Transverse colon (tissue), 4 donors: ENCODE measurements at regions not wholly inside any gene's neighbourhood (a gene's known extent, or its start where the extent isn't known, plus 50 kb on each side); places are given as distances from the start of the nearest gene placed in this dataset.

Source experiments
- CTCF ChIP-seq, 5 experiments: fragments of 200-600 bp in 3 of 5; fragments of 450-650 bp in 2 of 5; sonication (generic) in 3 of 5; IDR thresholded peaks; 1 replicate in 2 of 5; 2 replicates in 3 of 5; pipeline ENCODE4 v1.5.1; 2016 to 2017; ENCODE audit warnings: antibody characterized with exemption in 5 of 5, inconsistent platforms in 3 of 5, mild to moderate bottlenecking in 2 of 5, moderate library complexity in 1 of 5
- EP300 ChIP-seq: sonication (generic); formaldehyde crosslinking; IDR thresholded peaks from one replicate; pipeline ENCODE4 v1.6.1; 2017; ENCODE audit warnings: antibody characterized with exemption, low read depth
- POLR2A ChIP-seq: fragments of 450-650 bp; IDR thresholded peaks from one replicate; pipeline ENCODE4 v1.6.1; 2016; ENCODE audit warnings: antibody characterized with exemption, mild to moderate bottlenecking, moderate library complexity
- POLR2AphosphoS5 ChIP-seq, 3 donors: sonication (generic); formaldehyde crosslinking; IDR thresholded peaks; one replicate each; pipeline ENCODE4 v1.6.1; 2016; ENCODE audit warnings: antibody characterized with exemption in 3 of 3

- TF ChIP-seq POLR2A (no peak), POLR2AphosphoS5 (IDR thresholded peaks at IDR 0.05) (no peak), CTCF (IDR thresholded peaks at IDR 0.05) (no peak), EP300 (no peak)
Measured at GRCh38 chr15:95249524-95249923, 1018.2 kb downstream of the MCTP2 start.
